ENCODE measurements at regions not wholly inside any gene's neighbourhood (a gene's known extent, or its start where the extent isn't known, plus 50 kb on each side); places are given as distances from the start of the nearest gene placed in this dataset.

- no peaks in the 10 kb centered on the region for H3K9me3 ChIP-seq
- no peak overlapping the region for H3K27ac ChIP-seq
- no peak for TF ChIP-seq POLR2A (IDR thresholded peaks at IDR 0.05)
- TF ChIP-seq, protein P1, sequence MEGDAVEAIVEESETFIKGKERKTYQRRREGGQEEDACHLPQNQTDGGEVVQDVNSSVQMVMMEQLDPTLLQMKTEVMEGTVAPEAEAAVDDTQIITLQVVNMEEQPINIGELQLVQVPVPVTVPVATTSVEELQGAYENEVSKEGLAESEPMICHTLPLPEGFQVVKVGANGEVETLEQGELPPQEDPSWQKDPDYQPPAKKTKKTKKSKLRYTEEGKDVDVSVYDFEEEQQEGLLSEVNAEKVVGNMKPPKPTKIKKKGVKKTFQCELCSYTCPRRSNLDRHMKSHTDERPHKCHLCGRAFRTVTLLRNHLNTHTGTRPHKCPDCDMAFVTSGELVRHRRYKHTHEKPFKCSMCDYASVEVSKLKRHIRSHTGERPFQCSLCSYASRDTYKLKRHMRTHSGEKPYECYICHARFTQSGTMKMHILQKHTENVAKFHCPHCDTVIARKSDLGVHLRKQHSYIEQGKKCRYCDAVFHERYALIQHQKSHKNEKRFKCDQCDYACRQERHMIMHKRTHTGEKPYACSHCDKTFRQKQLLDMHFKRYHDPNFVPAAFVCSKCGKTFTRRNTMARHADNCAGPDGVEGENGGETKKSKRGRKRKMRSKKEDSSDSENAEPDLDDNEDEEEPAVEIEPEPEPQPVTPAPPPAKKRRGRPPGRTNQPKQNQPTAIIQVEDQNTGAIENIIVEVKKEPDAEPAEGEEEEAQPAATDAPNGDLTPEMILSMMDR (IDR thresholded peaks at IDR 0.05): no peak
- no peak overlapping the region for H3K4me3 ChIP-seq
- intact Hi-C loops (cut with DNase I): no loop called here
- DNase-seq (no peak), ATAC-seq (no peak)
- no peaks in the 10 kb centered on the region for H3K27me3 ChIP-seq
- H3K4me1 ChIP-seq: no peaks in the 10 kb centered on the region
- WGBS (ENCODE audit: insufficient coverage, low coverage, low lambda C conversion rate, missing lambda C conversion rate): 84% methylated on average over 9 of the region's 10 CpGs
- no peaks in the 10 kb centered on the region for H3K36me3 ChIP-seq
Measured at GRCh38 chr15:59845942-59846499, 156.9 kb upstream of the BNIP2 start.

DNA sequence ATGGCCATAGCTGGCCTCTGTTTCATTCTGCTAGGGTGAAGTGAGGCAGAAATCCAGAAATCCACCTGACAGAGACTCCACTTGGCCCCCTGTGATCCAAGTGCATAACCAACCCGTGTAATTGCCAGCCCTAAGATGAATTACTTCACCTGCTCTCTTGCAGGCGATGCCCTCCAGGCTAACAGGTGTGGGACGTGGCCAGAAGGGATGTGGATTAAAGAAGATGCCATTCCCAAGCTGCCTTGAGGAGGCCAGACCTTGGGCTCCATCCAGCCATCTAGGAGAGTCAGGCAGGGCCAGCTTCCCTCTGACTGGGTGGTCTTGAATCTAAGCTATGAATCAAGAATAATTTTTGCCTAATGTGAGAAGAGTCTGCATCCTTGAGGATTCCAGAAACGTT lies 154.5 kb upstream of the BNIP2 start:
- H3K9me3 ChIP-seq: no peaks in the 10 kb centered on the region
- H3K4me1 ChIP-seq: no peaks in the 10 kb centered on the region
- H3K4me3 ChIP-seq: no peak overlapping the region
- DNase-seq (no peak), ATAC-seq (no peak)
- H3K36me3 ChIP-seq: no peaks in the 10 kb centered on the region
- no peak for TF ChIP-seq POLR2A (IDR thresholded peaks at IDR 0.05)
- TF ChIP-seq, protein P1 (IDR thresholded peaks at IDR 0.05): no peak
- H3K27ac ChIP-seq: no peak overlapping the region
- H3K27me3 ChIP-seq: no peaks in the 10 kb centered on the region
- WGBS (ENCODE audit: insufficient coverage, low coverage, low lambda C conversion rate, missing lambda C conversion rate): 14% methylated on average over 1 of the region's 4 CpGs
- intact Hi-C loops (cut with DNase I): no loop called here

DNA sequence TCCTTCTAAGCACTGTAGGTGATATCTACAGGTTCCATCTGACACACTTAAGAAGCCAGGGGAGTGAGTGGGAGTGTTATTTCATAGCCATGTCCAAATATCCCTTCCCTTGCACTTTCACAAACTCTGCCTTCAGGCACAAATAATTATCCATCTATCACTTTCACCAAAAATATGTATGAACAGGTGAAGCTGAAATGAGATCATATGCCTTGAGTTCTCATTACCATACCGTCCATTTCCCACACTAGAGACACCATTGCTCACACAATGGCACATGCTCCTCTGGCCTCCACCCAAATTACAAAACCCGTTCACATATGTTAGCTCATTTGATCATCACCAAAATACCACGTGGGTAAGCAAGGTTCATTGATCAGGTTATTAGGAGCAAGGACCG lies 151.9 kb upstream of the BNIP2 start:
- ATAC-seq (no peak), DNase-seq (no peak)
- Histone ChIP-seq H3K27ac (no peak overlapping the region), H3K27me3 (no peaks in the 10 kb centered on the region), H3K4me3 (no peak overlapping the region), H3K4me1 (no peaks in the 10 kb centered on the region), H3K36me3 (no peaks in the 10 kb centered on the region), H3K9me3 (no peaks in the 10 kb centered on the region)
- WGBS (ENCODE audit: insufficient coverage, low coverage, low lambda C conversion rate, missing lambda C conversion rate): 59% methylated on average over 4 of the region's 4 CpGs
- TF ChIP-seq POLR2A (IDR thresholded peaks at IDR 0.05): no peak
- TF ChIP-seq, protein P1 (IDR thresholded peaks at IDR 0.05): no peak
- intact Hi-C loops (cut with DNase I): no loop called here

- H3K27me3 ChIP-seq: no peaks in the 10 kb centered on the region
- 14% methylated on average over 1 of the region's 2 CpGs for WGBS (ENCODE audit: insufficient coverage, low coverage, low lambda C conversion rate, missing lambda C conversion rate)
- TF ChIP-seq, protein P1 (IDR thresholded peaks at IDR 0.05): no peak
- TF ChIP-seq POLR2A (IDR thresholded peaks at IDR 0.05): no peak
- H3K9me3 ChIP-seq: no peaks in the 10 kb centered on the region
- DNase-seq (no peak), ATAC-seq (no peak)
- intact Hi-C loops (cut with DNase I): no loop called here
- no peaks in the 10 kb centered on the region for H3K4me1 ChIP-seq
- no peak overlapping the region for H3K27ac ChIP-seq
- H3K4me3 ChIP-seq: no peak overlapping the region
- no peaks in the 10 kb centered on the region for H3K36me3 ChIP-seq
Measured at GRCh38 chr15:59839906-59840305, 150.8 kb upstream of the BNIP2 start.

GRCh38 chr15:59838900-59839299 lies 149.8 kb upstream of the BNIP2 start:
- 30% methylated on average over 4 of the region's 4 CpGs for WGBS (ENCODE audit: insufficient coverage, low coverage, low lambda C conversion rate, missing lambda C conversion rate)
- DNase-seq: no peak
- Histone ChIP-seq H3K9me3 (no peaks in the 10 kb centered on the region), H3K27me3 (no peaks in the 10 kb centered on the region), H3K27ac (no peak overlapping the region), H3K36me3 (no peaks in the 10 kb centered on the region), H3K4me3 (no peak overlapping the region), H3K4me1 (no peaks in the 10 kb centered on the region)
- ATAC-seq: no peak
- TF ChIP-seq, protein P1 (IDR thresholded peaks at IDR 0.05): no peak
- TF ChIP-seq POLR2A (IDR thresholded peaks at IDR 0.05): no peak
- intact Hi-C loops (cut with DNase I): no loop called here

Measured in right lobe of liver (tissue), 6 donors.